Lower leg skin (tissue), 4 donors: ENCODE measurements at regions not wholly inside any gene's neighbourhood (a gene's known extent, or its start where the extent isn't known, plus 50 kb on each side); places are given as distances from the start of the nearest gene placed in this dataset.
"Not testable (repeated sequence)": the region's sequence is repeated elsewhere in the genome, so short reads cannot be mapped to it uniquely, and the experiment has no call there.

Source experiments
- DNase-seq, 2 donors: peaks; one replicate each; pipeline ENCODE4 v3.0.0-alpha.2; 2019; ENCODE audit warnings: low spot score in 2 of 2
- H3K4me3 ChIP-seq: fragments of 200-600 bp; sonication (generic); 2 replicates; pipeline ENCODE4 v1.5.1; 2017; ENCODE audit warnings: mild to moderate bottlenecking, low read depth; ENCODE audit not compliant: poor library complexity, severe bottlenecking
- CTCF ChIP-seq, 3 donors: fragments of 450-650 bp; IDR thresholded peaks; one replicate each; pipeline ENCODE4 v1.5.1; 2016; ENCODE audit warnings: antibody characterized with exemption in 3 of 3, mild to moderate bottlenecking in 3 of 3, moderate library complexity in 2 of 3
- POLR2A ChIP-seq, 2 donors: fragments of 450-650 bp; IDR thresholded peaks; one replicate each; pipeline ENCODE4 v1.6.1; 2016 to 2017; ENCODE audit warnings: antibody characterized with exemption in 2 of 2, mild to moderate bottlenecking in 1 of 2, moderate library complexity in 1 of 2
- WGBS, 2 donors: methylation state at CpG; one replicate each; pipeline ENCODE4 v1.1.5; 2018; 5-methylcytosine and 5-hydroxymethylcytosine counted together
- intact Hi-C: fragments of 100-400 bp; cut with DNase I; formaldehyde crosslinking; loops from one replicate; pipeline ENCODE4 v1.15.0; 2023; ENCODE audit warnings: low total_unique reads
- microRNA counts, 2 donors: library from miRNA; unstranded; fragments of <30 nt; microRNA quantifications; one replicate each; lab custom pipeline; 2016
- microRNA-seq, 2 donors: library from miRNA; unstranded; fragments of <30 nt; microRNA quantifications; one replicate each; pipeline ENCODE4, GENCODE V29; 2016; ENCODE audit warnings: borderline replicate concordance in 2 of 2, borderline number of aligned reads in 1 of 2

- no peak overlapping the region for H3K4me3 ChIP-seq
- WGBS, 2 donors, result 74 to 80% methylated on average over 13 of the region's 13 CpGs
- no peak for DNase-seq
- TF ChIP-seq CTCF (IDR thresholded peaks at IDR 0.05), result no peak
- no peak for TF ChIP-seq POLR2A (IDR thresholded peaks at IDR 0.05)
- intact Hi-C loops, result no loop called here
These were observed 67.3 kb upstream of the RASGRF1 start for GRCh38 chr15:79157631-79158592.

GRCh38 chr15:79156704-79157375, 66.3 kb upstream of the RASGRF1 start:
- 80 to 87% methylated on average over 7 of the region's 7 CpGs for WGBS, 2 donors
- intact Hi-C loops, result no loop called here
- TF ChIP-seq POLR2A (IDR thresholded peaks at IDR 0.05), result no peak
- TF ChIP-seq CTCF (IDR thresholded peaks at IDR 0.05), result no peak
- DNase-seq, result no peak
- no peak overlapping the region for H3K4me3 ChIP-seq

GRCh38 chr15:79154483-79155135, 64.0 kb upstream of the RASGRF1 start:
- WGBS, 2 donors, result 23 to 26% methylated on average over 9 of the region's 9 CpGs
- DNase-seq, result no peak
- intact Hi-C loops, result no loop called here
- TF ChIP-seq POLR2A (IDR thresholded peaks at IDR 0.05), result no peak
- no peak for TF ChIP-seq CTCF (IDR thresholded peaks at IDR 0.05)
- H3K4me3 ChIP-seq, result no peak overlapping the region

- 87 to 92% methylated on average over 1 of the region's 1 CpG for WGBS, 2 donors
- intact Hi-C loops, DNase-seq, H3K4me3 ChIP-seq: not testable (repeated sequence)
These were observed 53.7 kb upstream of the RASGRF1 start for GRCh38 chr15:79144290-79144689.

GRCh38 chr15:79140846-79141570, 50.4 kb upstream of the RASGRF1 start:
- no peak for TF ChIP-seq CTCF (IDR thresholded peaks at IDR 0.05)
- no peak for TF ChIP-seq POLR2A (IDR thresholded peaks at IDR 0.05)
- no peak overlapping the region for H3K4me3 ChIP-seq
- intact Hi-C loops, result no loop called here
- no peak for DNase-seq
- 22 to 46% methylated on average over 1 of the region's 1 CpG for WGBS, 2 donors

MicroRNAs in the stretch of these regions (microRNA counts, 767-probe panel; counts per million panel counts)
- microRNA hsa-miR-184 (lab: Ali Mortazavi, UCI), result 0 to 358 counts per million in 2 donors

Small RNA genes in the stretch of these regions (microRNA-seq; reads per million reads assigned to microRNA genes)
- 3.4 to 5.1 reads per million in 2 donors for gene MIR184
